ENCODE measurements at regions not wholly inside any gene's neighbourhood (a gene's known extent, or its start where the extent isn't known, plus 50 kb on each side); places are given as distances from the start of the nearest gene placed in this dataset.

- no peak for TF ChIP-seq TAF1 (IDR thresholded peaks at IDR 0.05; ENCODE audit: borderline replicate concordance, insufficient read depth, low read length)
- TF ChIP-seq FOXP2 (optimal IDR thresholded peaks at IDR 0.05; ENCODE audit: borderline replicate concordance, extremely low read depth, extremely low read length, insufficient read depth): no peak
- TF ChIP-seq POLR2AphosphoS5 (IDR thresholded peaks at IDR 0.05; ENCODE audit: low read depth, low read length): no peak
- TF ChIP-seq REST (IDR thresholded peaks at IDR 0.05; ENCODE audit: insufficient read depth in 1 of 2, low read depth in 2 of 2, low read length in 2 of 2): no peak
- no peak for TF ChIP-seq SIN3A (IDR thresholded peaks at IDR 0.05; ENCODE audit: borderline replicate concordance, insufficient read depth, low read length)
Measured at GRCh38 chr9:95793924-95794828, 81.3 kb upstream of the ERCC6L2 start.

DNA sequence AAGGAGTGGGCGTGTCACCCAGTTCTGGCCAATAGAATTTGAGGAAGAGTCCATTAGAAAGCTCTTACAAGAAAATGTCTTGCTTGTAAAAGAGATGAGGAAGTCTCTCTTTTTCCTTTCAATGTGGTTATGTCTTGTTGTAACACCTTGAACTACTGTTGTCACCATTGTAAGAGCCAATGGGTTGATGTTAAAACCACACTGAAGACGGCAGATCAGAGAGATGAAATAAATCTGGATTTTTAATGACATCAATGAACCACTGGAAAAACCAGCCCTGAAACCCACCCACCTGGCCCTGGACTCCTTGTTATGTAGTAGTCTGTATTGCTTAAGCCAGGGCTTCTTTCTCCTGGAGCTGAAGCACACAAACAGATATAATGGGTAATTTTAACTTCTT, 83.8 kb upstream of the ERCC6L2 start:
- TF ChIP-seq POLR2AphosphoS5 (IDR thresholded peaks at IDR 0.05; ENCODE audit: low read depth, low read length): no peak
- TF ChIP-seq TAF1 (IDR thresholded peaks at IDR 0.05; ENCODE audit: borderline replicate concordance, insufficient read depth, low read length): no peak
- TF ChIP-seq FOXP2 (optimal IDR thresholded peaks at IDR 0.05; ENCODE audit: borderline replicate concordance, extremely low read depth, extremely low read length, insufficient read depth): no peak
- no peak for TF ChIP-seq REST (IDR thresholded peaks at IDR 0.05; ENCODE audit: insufficient read depth in 1 of 2, low read depth in 2 of 2, low read length in 2 of 2)
- no peak for TF ChIP-seq SIN3A (IDR thresholded peaks at IDR 0.05; ENCODE audit: borderline replicate concordance, insufficient read depth, low read length)

DNA sequence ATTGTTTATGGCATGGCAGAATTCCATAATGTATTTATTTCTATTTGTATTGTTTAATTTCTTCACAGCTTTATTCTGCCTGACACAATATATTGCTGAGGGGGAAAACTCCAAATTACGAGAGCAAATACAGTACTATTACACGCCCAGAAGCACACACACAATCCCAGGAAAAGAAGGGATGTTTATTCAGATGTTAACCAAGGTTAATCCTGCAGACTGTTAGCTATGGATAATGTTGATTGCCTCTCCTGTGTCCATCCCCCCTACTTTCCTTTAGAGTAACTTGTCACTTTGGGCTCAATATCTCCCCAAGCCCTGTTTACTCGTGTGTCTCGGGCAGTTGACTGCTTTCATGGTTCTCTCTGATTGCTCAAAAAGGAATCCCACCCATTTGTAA, 84.2 kb upstream of the ERCC6L2 start:
- no peak for TF ChIP-seq SIN3A (IDR thresholded peaks at IDR 0.05; ENCODE audit: borderline replicate concordance, insufficient read depth, low read length)
- TF ChIP-seq REST (IDR thresholded peaks at IDR 0.05; ENCODE audit: insufficient read depth in 1 of 2, low read depth in 2 of 2, low read length in 2 of 2): no peak
- TF ChIP-seq TAF1 (IDR thresholded peaks at IDR 0.05; ENCODE audit: borderline replicate concordance, insufficient read depth, low read length): no peak
- no peak for TF ChIP-seq POLR2AphosphoS5 (IDR thresholded peaks at IDR 0.05; ENCODE audit: low read depth, low read length)
- TF ChIP-seq FOXP2 (optimal IDR thresholded peaks at IDR 0.05; ENCODE audit: borderline replicate concordance, extremely low read depth, extremely low read length, insufficient read depth): no peak

DNA sequence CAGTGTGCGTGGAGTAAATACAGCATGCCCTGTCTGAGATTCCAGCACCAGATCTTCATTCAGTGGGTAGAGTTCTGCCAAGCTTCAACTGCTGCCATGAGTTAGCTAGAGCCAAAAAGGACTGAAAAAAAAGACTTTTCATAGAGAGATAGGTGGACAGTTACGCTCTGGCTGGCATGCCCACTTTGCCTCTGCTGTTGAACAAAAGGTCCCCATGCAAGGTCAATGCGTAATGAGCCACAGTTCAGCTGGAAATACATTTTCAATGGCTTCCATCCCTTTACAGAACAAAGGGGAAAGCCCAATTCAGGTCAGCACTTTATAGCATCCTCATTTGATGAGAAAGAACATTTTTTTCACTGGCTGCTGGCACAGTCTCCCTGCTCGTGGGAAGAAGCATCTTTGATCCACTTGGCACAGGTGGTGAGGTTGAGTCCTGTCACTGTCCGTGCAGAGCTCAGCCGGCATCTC, 86.9 kb upstream of the ERCC6L2 start:
- TF ChIP-seq REST (IDR thresholded peaks at IDR 0.05; ENCODE audit: insufficient read depth in 1 of 2, low read depth in 2 of 2, low read length in 2 of 2) (no peak), FOXP2 (optimal IDR thresholded peaks at IDR 0.05; ENCODE audit: borderline replicate concordance, extremely low read depth, extremely low read length, insufficient read depth) (no peak), POLR2AphosphoS5 (IDR thresholded peaks at IDR 0.05; ENCODE audit: low read depth, low read length) (no peak), SIN3A (IDR thresholded peaks at IDR 0.05; ENCODE audit: borderline replicate concordance, insufficient read depth, low read length) (no peak), TAF1 (IDR thresholded peaks at IDR 0.05; ENCODE audit: borderline replicate concordance, insufficient read depth, low read length) (no peak)

Measured in PFSK-1 (cell line).